Mesendoderm (in vitro differentiated cells): ENCODE measurements at regions not wholly inside any gene's neighbourhood (a gene's known extent, or its start where the extent isn't known, plus 50 kb on each side); places are given as distances from the start of the nearest gene placed in this dataset.

ENCODE experiments used
- DNase-seq: peaks from one replicate; pipeline ENCODE4 v3.0.0; 2013
- H2AK5ac ChIP-seq: 2 replicates; pipeline ENCODE4 v1.6.1; 2013; ENCODE audit warnings: low read length, inconsistent platforms
- H2BK120ac ChIP-seq: 2 replicates; pipeline ENCODE4 v1.6.1; 2013; ENCODE audit warnings: low read depth, mild to moderate bottlenecking, low read length, moderate library complexity, mixed read lengths
- H2BK15ac ChIP-seq: replicated peaks from 2 replicates; pipeline ENCODE4 v1.6.1; 2013; ENCODE audit warnings: low read depth, mild to moderate bottlenecking, moderate library complexity
- H2BK5ac ChIP-seq: 2 replicates; pipeline ENCODE4 v1.6.1; 2013; ENCODE audit warnings: low read length, inconsistent platforms
- H3K18ac ChIP-seq: 2 replicates; pipeline ENCODE4 v1.6.1; 2013; ENCODE audit warnings: mild to moderate bottlenecking, low read length, mixed read lengths
- H3K23ac ChIP-seq: one replicate; pipeline ENCODE4 v1.6.1; 2013; ENCODE audit warnings: low read length
- H3K27ac ChIP-seq: 2 replicates; pipeline ENCODE4 v1.5.1; 2013; ENCODE audit warnings: low read depth, mild to moderate bottlenecking, inconsistent platforms, low read length, moderate library complexity
- H3K27me3 ChIP-seq: 2 replicates; pipeline ENCODE4 v1.6.1; 2013; ENCODE audit warnings: low read length, control low read depth, mild to moderate bottlenecking, inconsistent platforms; ENCODE audit not compliant: insufficient read depth, poor library complexity
- H3K36me3 ChIP-seq: 2 replicates; pipeline ENCODE4 v1.6.1; 2013; ENCODE audit warnings: low read length, inconsistent platforms; ENCODE audit not compliant: control insufficient read depth, insufficient read depth
- H3K4ac ChIP-seq: one replicate; pipeline ENCODE4 v1.6.1; 2013; ENCODE audit warnings: low read depth, mild to moderate bottlenecking, low read length, moderate library complexity
- H3K4me1 ChIP-seq: 2 replicates; pipeline ENCODE4 v1.6.1; 2013; ENCODE audit warnings: low read depth, low read length, inconsistent platforms; ENCODE audit not compliant: control insufficient read depth
- H3K4me2 ChIP-seq: 2 replicates; pipeline ENCODE4 v1.6.1; 2013; ENCODE audit warnings: low read length
- H3K4me3 ChIP-seq: 2 replicates; pipeline ENCODE4 v1.5.1; 2013; ENCODE audit warnings: mild to moderate bottlenecking, low read length
- H3K56ac ChIP-seq: one replicate; pipeline ENCODE4 v1.6.1; 2013; ENCODE audit warnings: low read length
- H3K79me1 ChIP-seq: 2 replicates; pipeline ENCODE4 v1.6.1; 2013; ENCODE audit warnings: low read length, inconsistent platforms
- H3K79me2 ChIP-seq: 2 replicates; pipeline ENCODE4 v1.6.1; 2013; ENCODE audit warnings: mild to moderate bottlenecking, low read length; ENCODE audit not compliant: control insufficient read depth, insufficient read depth
- H3K9ac ChIP-seq: 2 replicates; pipeline ENCODE4 v1.6.1; 2013; ENCODE audit warnings: low read length, inconsistent platforms
- H4K5ac ChIP-seq: one replicate; pipeline ENCODE4 v1.6.1; 2013; ENCODE audit warnings: low read length
- H4K8ac ChIP-seq: one replicate; pipeline ENCODE4 v1.6.1; 2013; ENCODE audit warnings: low read depth, mild to moderate bottlenecking, control low read depth, low read length, moderate library complexity
- WGBS: extraction: QIAGEN DNeasy Blood & Tissue Kit; methylation state at CpG from one replicate; pipeline ENCODE4 v1.1.7; 2013; ENCODE audit warnings: low lambda C conversion rate, missing lambda C conversion rate; ENCODE audit not compliant: insufficient coverage; ENCODE audit errors: extremely low coverage; 5-methylcytosine and 5-hydroxymethylcytosine counted together

- H3K56ac ChIP-seq: no peak overlapping the region
- H3K18ac ChIP-seq: no peak overlapping the region
- H3K4me2 ChIP-seq: no peak overlapping the region
- H3K79me1 ChIP-seq: no peaks in the 10 kb centered on the region
- no peaks in the 10 kb centered on the region for H3K36me3 ChIP-seq
- no peak overlapping the region for H3K27ac ChIP-seq
- H3K4me3 ChIP-seq: no peak overlapping the region
- no peaks in the 10 kb centered on the region for H3K79me2 ChIP-seq
- H2BK120ac ChIP-seq: no peak overlapping the region
- no peak overlapping the region for H2BK15ac ChIP-seq
- no peak for DNase-seq
- H3K27me3 ChIP-seq: no peaks in the 10 kb centered on the region
- no peak overlapping the region for H2AK5ac ChIP-seq
- no peak overlapping the region for H3K9ac ChIP-seq
- H3K4me1 ChIP-seq: peaks cover 6% of the 10 kb centered on the region
- no peak overlapping the region for H3K23ac ChIP-seq
- H3K4ac ChIP-seq: no peak overlapping the region
- no peak overlapping the region for H2BK5ac ChIP-seq
- no CpG with 5 or more reads among the region's 2 CpGs for WGBS
- no peak overlapping the region for H4K5ac ChIP-seq
- no peak overlapping the region for H4K8ac ChIP-seq
Measured at GRCh38 chr6:40725390-40725789, 138.2 kb upstream of the LRFN2 start.

GRCh38 chr6:40724886-40725285 lies 137.7 kb upstream of the LRFN2 start:
- Histone ChIP-seq H2BK120ac (no peak overlapping the region), H3K4me2 (no peak overlapping the region), H3K18ac (no peak overlapping the region), H2BK5ac (no peak overlapping the region), H3K56ac (no peak overlapping the region), H4K8ac (no peak overlapping the region), H4K5ac (no peak overlapping the region), H3K4ac (no peak overlapping the region), H3K23ac (no peak overlapping the region), H3K79me2 (no peaks in the 10 kb centered on the region), H3K27ac (no peak overlapping the region), H3K79me1 (no peaks in the 10 kb centered on the region), H3K36me3 (no peaks in the 10 kb centered on the region), H2AK5ac (no peak overlapping the region), H3K4me1 (peaks cover 7% of the 10 kb centered on the region), H3K27me3 (no peaks in the 10 kb centered on the region), H2BK15ac (no peak overlapping the region), H3K4me3 (no peak overlapping the region), H3K9ac (no peak overlapping the region)
- WGBS: no CpG with 5 or more reads among the region's 3 CpGs
- DNase-seq: no peak

- no peak overlapping the region for H3K27ac ChIP-seq
- no peak overlapping the region for H3K9ac ChIP-seq
- H3K4me1 ChIP-seq: peaks cover 13% of the 10 kb centered on the region
- H2BK5ac ChIP-seq: no peak overlapping the region
- no peak overlapping the region for H3K4ac ChIP-seq
- no peak overlapping the region for H3K18ac ChIP-seq
- no peak overlapping the region for H3K56ac ChIP-seq
- H4K8ac ChIP-seq: no peak overlapping the region
- H4K5ac ChIP-seq: no peak overlapping the region
- no peak overlapping the region for H2BK15ac ChIP-seq
- no peak overlapping the region for H3K4me2 ChIP-seq
- H3K27me3 ChIP-seq: no peaks in the 10 kb centered on the region
- H3K79me2 ChIP-seq: no peaks in the 10 kb centered on the region
- DNase-seq: no peak
- H3K23ac ChIP-seq: no peak overlapping the region
- H3K36me3 ChIP-seq: no peaks in the 10 kb centered on the region
- H3K79me1 ChIP-seq: no peaks in the 10 kb centered on the region
- H3K4me3 ChIP-seq: no peak overlapping the region
- H2AK5ac ChIP-seq: no peak overlapping the region
- WGBS: no CpG with 5 or more reads among the region's 5 CpGs
- H2BK120ac ChIP-seq: no peak overlapping the region
Measured at GRCh38 chr6:40723967-40724366, 136.8 kb upstream of the LRFN2 start.

- no peak for DNase-seq
- Histone ChIP-seq H3K9ac (no peak overlapping the region), H3K27me3 (no peaks in the 10 kb centered on the region), H3K79me2 (no peaks in the 10 kb centered on the region), H3K36me3 (no peaks in the 10 kb centered on the region), H3K27ac (no peak overlapping the region), H2BK120ac (no peak overlapping the region), H2BK5ac (no peak overlapping the region), H3K4ac (no peak overlapping the region), H3K56ac (no peak overlapping the region), H3K18ac (no peak overlapping the region), H2BK15ac (no peak overlapping the region), H3K4me3 (no peak overlapping the region), H3K23ac (no peak overlapping the region), H3K79me1 (no peaks in the 10 kb centered on the region), H2AK5ac (no peak overlapping the region), H4K5ac (no peak overlapping the region), H3K4me1 (peaks cover 13% of the 10 kb centered on the region), H3K4me2 (no peak overlapping the region), H4K8ac (no peak overlapping the region)
- WGBS: no CpG with 5 or more reads among the region's 3 CpGs
Measured at GRCh38 chr6:40722553-40723258, 135.5 kb upstream of the LRFN2 start.

GRCh38 chr6:40722091-40722490 lies 134.9 kb upstream of the LRFN2 start:
- Histone ChIP-seq H3K79me2 (no peaks in the 10 kb centered on the region), H3K79me1 (no peaks in the 10 kb centered on the region), H3K18ac (no peak overlapping the region), H2BK120ac (no peak overlapping the region), H2AK5ac (no peak overlapping the region), H4K8ac (no peak overlapping the region), H4K5ac (no peak overlapping the region), H3K36me3 (no peaks in the 10 kb centered on the region), H3K9ac (no peak overlapping the region), H3K56ac (no peak overlapping the region), H3K23ac (no peak overlapping the region), H3K4me2 (no peak overlapping the region), H3K27ac (no peak overlapping the region), H3K4me3 (no peak overlapping the region), H3K27me3 (no peaks in the 10 kb centered on the region), H3K4ac (no peak overlapping the region), H2BK5ac (no peak overlapping the region), H3K4me1 (peaks cover 13% of the 10 kb centered on the region), H2BK15ac (no peak overlapping the region)
- peak; percentile 10 for DNase-seq
- no CpG with 5 or more reads among the region's 4 CpGs for WGBS
